Neural progenitor cell (in vitro differentiated cells): ENCODE measurements at regions not wholly inside any gene's neighbourhood (a gene's known extent, or its start where the extent isn't known, plus 50 kb on each side); places are given as distances from the start of the nearest gene placed in this dataset.

Source experiments
- DNase-seq: peaks from one replicate; pipeline ENCODE4 v3.0.0-alpha.2; 2016; ENCODE audit warnings: low spot score
- H2AFZ ChIP-seq: fragments of 200-600 bp; sonication (generic); replicated peaks from 2 replicates; pipeline ENCODE4 v1.6.1; 2016; ENCODE audit warnings: antibody characterized with exemption
- H3F3A ChIP-seq: fragments of 200-600 bp; sonication (generic); 2 replicates; pipeline ENCODE4 v1.6.1; 2016; ENCODE audit warnings: antibody characterized with exemption, low read depth
- H3K27ac ChIP-seq: fragments of 200-600 bp; sonication (generic); 2 replicates; pipeline ENCODE4 v1.5.1; 2016; ENCODE audit warnings: mild to moderate bottlenecking
- H3K27me3 ChIP-seq: fragments of 200-600 bp; sonication (generic); 2 replicates; pipeline ENCODE4 v1.6.1; 2016; ENCODE audit warnings: mild to moderate bottlenecking, moderate library complexity
- H3K36me3 ChIP-seq: fragments of 200-600 bp; sonication (generic); 2 replicates; pipeline ENCODE4 v1.5.1; 2016
- H3K4me1 ChIP-seq: fragments of 200-600 bp; sonication (generic); 2 replicates; pipeline ENCODE4 v1.6.1; 2016; ENCODE audit warnings: mixed run types
- H3K4me2 ChIP-seq: fragments of 200-600 bp; sonication (generic); 2 replicates; pipeline ENCODE4 v1.6.1; 2016
- H3K4me3 ChIP-seq: fragments of 200-600 bp; sonication (generic); 2 replicates; pipeline ENCODE4 v1.5.1; 2016
- H3K79me2 ChIP-seq: fragments of 200-600 bp; sonication (generic); 2 replicates; pipeline ENCODE4 v1.6.1; 2016; ENCODE audit warnings: low read depth
- H3K9ac ChIP-seq: fragments of 200-600 bp; sonication (generic); 2 replicates; pipeline ENCODE4 v1.6.1; 2016
- H3K9me3 ChIP-seq: fragments of 200-600 bp; sonication (generic); 2 replicates; pipeline ENCODE4 v1.5.1; 2016; ENCODE audit warnings: low read depth
- H4K20me1 ChIP-seq: fragments of 200-600 bp; sonication (generic); 2 replicates; pipeline ENCODE4 v1.6.1; 2016; ENCODE audit warnings: low read depth
- H3K27ac Mint-ChIP-seq: 3 replicates; pipeline ENCODE4 v1.8.0; 2021; ENCODE audit warnings: mixed read lengths
- H3K27me3 Mint-ChIP-seq: 2 replicates; pipeline ENCODE4 v1.8.0; 2022; ENCODE audit warnings: low read depth, mild to moderate bottlenecking, inconsistent platforms, moderate library complexity, mixed read lengths; ENCODE audit not compliant: insufficient read depth
- H3K36me3 Mint-ChIP-seq: 3 replicates; pipeline ENCODE4 v1.8.0; 2021; ENCODE audit warnings: mixed read lengths
- H3K4me1 Mint-ChIP-seq: 3 replicates; pipeline ENCODE4 v1.8.0; 2021; ENCODE audit warnings: mixed read lengths
- H3K4me3 Mint-ChIP-seq: 3 replicates; pipeline ENCODE4 v1.8.0; 2021; ENCODE audit warnings: mild to moderate bottlenecking, moderate library complexity, mixed read lengths
- H3K9me3 Mint-ChIP-seq: 3 replicates; pipeline ENCODE4 v1.8.0; 2020; ENCODE audit warnings: mixed read lengths
- EZH2 ChIP-seq: fragments of 200-600 bp; sonication (generic); IDR thresholded peaks from 2 replicates; pipeline ENCODE4 v1.6.1; 2017; ENCODE audit warnings: antibody characterized with exemption, mild to moderate bottlenecking, moderate library complexity
- EZH2phosphoT487 ChIP-seq: fragments of 200-600 bp; sonication (generic); IDR thresholded peaks from 2 replicates; pipeline ENCODE4 v1.6.1; 2017; ENCODE audit warnings: antibody characterized with exemption
- TF ChIP-seq, protein P1 (sequence below): fragments of 200-600 bp; sonication (generic); IDR thresholded peaks from 2 replicates; pipeline ENCODE4 v1.5.1; 2017; ENCODE audit warnings: antibody characterized with exemption, mild to moderate bottlenecking

DNA sequence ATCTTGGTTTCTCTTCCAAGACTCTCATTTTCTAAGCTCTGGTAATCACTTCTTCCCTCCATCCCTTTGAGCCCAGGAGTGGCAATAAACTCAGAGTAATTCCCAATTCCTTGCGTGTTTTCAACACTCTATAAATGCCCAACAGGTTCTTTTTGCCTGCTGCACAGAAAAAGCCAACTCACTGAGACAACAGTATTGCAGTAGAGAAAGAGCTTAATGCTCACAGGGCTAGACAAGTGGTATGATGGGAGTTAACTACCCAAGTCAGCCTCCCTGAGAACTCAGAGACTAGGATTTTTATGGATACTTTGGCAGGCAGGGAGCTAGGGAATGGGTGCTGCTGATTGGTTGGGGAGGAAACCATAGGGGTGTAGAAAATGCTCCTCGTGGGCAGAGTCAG is 103.4 kb downstream of the MTNR1A start:
- no peak for DNase-seq
- Histone ChIP-seq H2AFZ (no peak overlapping the region), H3K4me3 (no peak overlapping the region), H4K20me1 (no peaks in the 10 kb centered on the region), H3K36me3 (no peaks in the 10 kb centered on the region), H3K9me3 (no peaks in the 10 kb centered on the region), H3K4me1 (no peaks in the 10 kb centered on the region), H3K4me2 (no peak overlapping the region), H3K27ac (no peak overlapping the region), H3K9ac (no peak overlapping the region), H3K79me2 (no peaks in the 10 kb centered on the region), H3K27me3 (no peaks in the 10 kb centered on the region), H3F3A (no peaks in the 10 kb centered on the region)
- no peak overlapping the region for H3K27ac Mint-ChIP-seq
- no peaks in the 10 kb centered on the region for H3K36me3 Mint-ChIP-seq
- H3K9me3 Mint-ChIP-seq = peaks cover 15% of the 10 kb centered on the region
- H3K27me3 Mint-ChIP-seq = no peaks in the 10 kb centered on the region
- H3K4me3 Mint-ChIP-seq = no peak overlapping the region
- TF ChIP-seq EZH2 (no peak), EZH2phosphoT487 (no peak)
- TF ChIP-seq, protein P1, sequence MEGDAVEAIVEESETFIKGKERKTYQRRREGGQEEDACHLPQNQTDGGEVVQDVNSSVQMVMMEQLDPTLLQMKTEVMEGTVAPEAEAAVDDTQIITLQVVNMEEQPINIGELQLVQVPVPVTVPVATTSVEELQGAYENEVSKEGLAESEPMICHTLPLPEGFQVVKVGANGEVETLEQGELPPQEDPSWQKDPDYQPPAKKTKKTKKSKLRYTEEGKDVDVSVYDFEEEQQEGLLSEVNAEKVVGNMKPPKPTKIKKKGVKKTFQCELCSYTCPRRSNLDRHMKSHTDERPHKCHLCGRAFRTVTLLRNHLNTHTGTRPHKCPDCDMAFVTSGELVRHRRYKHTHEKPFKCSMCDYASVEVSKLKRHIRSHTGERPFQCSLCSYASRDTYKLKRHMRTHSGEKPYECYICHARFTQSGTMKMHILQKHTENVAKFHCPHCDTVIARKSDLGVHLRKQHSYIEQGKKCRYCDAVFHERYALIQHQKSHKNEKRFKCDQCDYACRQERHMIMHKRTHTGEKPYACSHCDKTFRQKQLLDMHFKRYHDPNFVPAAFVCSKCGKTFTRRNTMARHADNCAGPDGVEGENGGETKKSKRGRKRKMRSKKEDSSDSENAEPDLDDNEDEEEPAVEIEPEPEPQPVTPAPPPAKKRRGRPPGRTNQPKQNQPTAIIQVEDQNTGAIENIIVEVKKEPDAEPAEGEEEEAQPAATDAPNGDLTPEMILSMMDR = no peak
- H3K4me1 Mint-ChIP-seq = no peaks in the 10 kb centered on the region

- H3K27ac ChIP-seq = no peak overlapping the region
- H3K4me1 Mint-ChIP-seq = no peaks in the 10 kb centered on the region
- H3K36me3 Mint-ChIP-seq = no peaks in the 10 kb centered on the region
- H2AFZ ChIP-seq = no peak overlapping the region
- H3K27ac Mint-ChIP-seq = no peak overlapping the region
- H3K27me3 ChIP-seq = no peaks in the 10 kb centered on the region
- no peak for DNase-seq
- H3K9me3 ChIP-seq = no peaks in the 10 kb centered on the region
- H3F3A ChIP-seq = no peaks in the 10 kb centered on the region
- no peak overlapping the region for H3K9ac ChIP-seq
- H3K27me3 Mint-ChIP-seq = no peaks in the 10 kb centered on the region
- TF ChIP-seq EZH2 (no peak), EZH2phosphoT487 (no peak)
- TF ChIP-seq, protein P1 = no peak
- no peak overlapping the region for H3K4me2 ChIP-seq
- H3K36me3 ChIP-seq = no peaks in the 10 kb centered on the region
- no peak overlapping the region for H3K4me3 ChIP-seq
- no peaks in the 10 kb centered on the region for H4K20me1 ChIP-seq
- no peak overlapping the region for H3K4me3 Mint-ChIP-seq
- H3K9me3 Mint-ChIP-seq = peaks cover 15% of the 10 kb centered on the region
- H3K79me2 ChIP-seq = no peaks in the 10 kb centered on the region
- no peaks in the 10 kb centered on the region for H3K4me1 ChIP-seq
These were observed 105.4 kb downstream of the MTNR1A start for GRCh38 chr4:186449954-186450353.

- peaks cover 6% of the 10 kb centered on the region for H3K27me3 Mint-ChIP-seq
- H3K36me3 Mint-ChIP-seq = no peaks in the 10 kb centered on the region
- Histone ChIP-seq H3K79me2 (no peaks in the 10 kb centered on the region), H3K36me3 (no peaks in the 10 kb centered on the region), H3K9me3 (no peaks in the 10 kb centered on the region), H2AFZ (no peak overlapping the region), H3K27me3 (no peaks in the 10 kb centered on the region), H3F3A (no peaks in the 10 kb centered on the region), H4K20me1 (no peaks in the 10 kb centered on the region), H3K9ac (no peak overlapping the region), H3K4me3 (no peak overlapping the region), H3K4me2 (no peak overlapping the region), H3K27ac (no peak overlapping the region), H3K4me1 (no peaks in the 10 kb centered on the region)
- H3K27ac Mint-ChIP-seq = no peak overlapping the region
- TF ChIP-seq, protein P1 = no peak
- no peak for TF ChIP-seq EZH2
- TF ChIP-seq EZH2phosphoT487 = no peak
- no peak for DNase-seq
- H3K4me1 Mint-ChIP-seq = no peaks in the 10 kb centered on the region
- no peak overlapping the region for H3K4me3 Mint-ChIP-seq
- H3K9me3 Mint-ChIP-seq = no peaks in the 10 kb centered on the region
These were observed 110.3 kb downstream of the MTNR1A start for GRCh38 chr4:186445040-186445439.
